Mammary epithelial cell (primary cell): ENCODE measurements at regions not wholly inside any gene's neighbourhood (a gene's known extent, or its start where the extent isn't known, plus 50 kb on each side); places are given as distances from the start of the nearest gene placed in this dataset.

Experiments
- EZH2 ChIP-seq: IDR thresholded peaks from 2 replicates; pipeline ENCODE4 v1.6.1; 2012; ENCODE audit warnings: low read length, inconsistent platforms, borderline replicate concordance
- TF ChIP-seq, protein P1 (sequence below), 2 donors: IDR thresholded peaks in 1 of 2; conservative IDR thresholded peaks in 1 of 2; 2 replicates each; pipeline ENCODE4 v1.5.1; 2011 to 2012; ENCODE audit warnings: inconsistent platforms in 2 of 2, low read length in 2 of 2, mild to moderate bottlenecking in 2 of 2, control low read depth in 1 of 2, low read depth in 1 of 2; ENCODE audit not compliant: insufficient read depth in 1 of 2; ENCODE audit errors: extremely low read depth in 1 of 2

DNA sequence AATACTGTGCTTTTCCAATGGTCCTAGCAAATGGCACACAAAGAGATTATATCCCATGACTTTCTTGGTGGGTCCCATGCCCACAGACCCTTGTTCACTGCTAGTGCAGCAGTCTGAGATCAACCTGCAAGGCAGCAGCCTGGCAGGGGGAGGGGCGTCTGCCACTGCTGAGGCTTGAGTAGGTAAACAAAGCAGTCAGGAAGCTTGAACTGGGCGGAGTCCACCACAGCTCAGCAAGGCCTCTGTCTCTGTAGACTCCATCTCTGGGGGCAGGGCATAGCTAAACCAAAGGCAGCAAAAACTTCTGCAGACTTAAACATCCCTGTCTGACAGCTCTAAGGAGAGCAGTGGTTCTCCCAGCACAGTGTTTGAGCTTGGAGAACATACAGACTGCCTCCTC lies 82.9 kb downstream of the ZNF737 start:
- TF ChIP-seq, protein P1, sequence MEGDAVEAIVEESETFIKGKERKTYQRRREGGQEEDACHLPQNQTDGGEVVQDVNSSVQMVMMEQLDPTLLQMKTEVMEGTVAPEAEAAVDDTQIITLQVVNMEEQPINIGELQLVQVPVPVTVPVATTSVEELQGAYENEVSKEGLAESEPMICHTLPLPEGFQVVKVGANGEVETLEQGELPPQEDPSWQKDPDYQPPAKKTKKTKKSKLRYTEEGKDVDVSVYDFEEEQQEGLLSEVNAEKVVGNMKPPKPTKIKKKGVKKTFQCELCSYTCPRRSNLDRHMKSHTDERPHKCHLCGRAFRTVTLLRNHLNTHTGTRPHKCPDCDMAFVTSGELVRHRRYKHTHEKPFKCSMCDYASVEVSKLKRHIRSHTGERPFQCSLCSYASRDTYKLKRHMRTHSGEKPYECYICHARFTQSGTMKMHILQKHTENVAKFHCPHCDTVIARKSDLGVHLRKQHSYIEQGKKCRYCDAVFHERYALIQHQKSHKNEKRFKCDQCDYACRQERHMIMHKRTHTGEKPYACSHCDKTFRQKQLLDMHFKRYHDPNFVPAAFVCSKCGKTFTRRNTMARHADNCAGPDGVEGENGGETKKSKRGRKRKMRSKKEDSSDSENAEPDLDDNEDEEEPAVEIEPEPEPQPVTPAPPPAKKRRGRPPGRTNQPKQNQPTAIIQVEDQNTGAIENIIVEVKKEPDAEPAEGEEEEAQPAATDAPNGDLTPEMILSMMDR (conservative IDR thresholded peaks at IDR 0.05 in 1 of 2, IDR thresholded peaks at IDR 0.05 in 1 of 2; ENCODE audit: extremely low read depth in 1 of 2, insufficient read depth in 1 of 2, low read depth in 1 of 2, low read length in 2 of 2) = no peak
- TF ChIP-seq EZH2 = no peak
